ENCODE measurements at regions not wholly inside any gene's neighbourhood (a gene's known extent, or its start where the extent isn't known, plus 50 kb on each side); places are given as distances from the start of the nearest gene placed in this dataset.

- TF ChIP-seq CTCF (IDR thresholded peaks at IDR 0.05; ENCODE audit: poor library complexity) (no peak), EZH2phosphoT487 (IDR thresholded peaks at IDR 0.05; ENCODE audit: low read depth, severe bottlenecking, unreplicated experiment) (no peak)
Observed at GRCh38 chr9:80059979-80060378, 488.2 kb downstream of the TLE4 start.

All from hepatocyte (in vitro differentiated cells).